K562 (cell line): ENCODE measurements at regions not wholly inside any gene's neighbourhood (a gene's known extent, or its start where the extent isn't known, plus 50 kb on each side); places are given as distances from the start of the nearest gene placed in this dataset.

ENCODE experiments used
- ATAC-seq: fragments of 200-7000 bp; cut with Tn5 transposase; 3 replicates; pipeline ENCODE4 v1.9.1; 2020; ENCODE audit warnings: moderate library complexity
- BruUV-seq: library from RNA; stranded (reverse); fragments of 400-500 nt; replicated peaks from 2 replicates; lab custom pipeline; 2021; lab: Mats Ljungman, UMichigan
- CTCF ChIA-PET: fragments of 300-600 bp; formaldehyde crosslinking; extraction: SDS; loops from one replicate; lab custom pipeline; 2021; ENCODE audit warnings: low intra/inter-chr PET ratio; lab: Yijun Ruan, JAX
- POLR2A ChIA-PET: fragments of 300-600, 350-650 bp; sonication (Branson Sonifier 250); formaldehyde crosslinking; extraction: SDS; loops from one replicate; lab custom pipeline; 2021; ENCODE audit warnings: antibody characterized with exemption, inconsistent platforms; lab: Yijun Ruan, JAX
- DNase-seq, 4 experiments: peaks; one replicate each; pipeline versions ENCODE4 v3.0.0 to v3.0.0-alpha.2; 2011 to 2018; ENCODE audit warnings: low spot score in 3 of 4, mixed read lengths in 3 of 4; ENCODE audit errors: extremely low read depth in 1 of 4
- FAIRE-seq: peaks from 2 replicates; lab custom pipeline; 2011; peaks lifted over from hg19 to GRCh38; lab: Jason Lieb, UNC
- H2AFZ ChIP-seq: 2 replicates; pipeline ENCODE4 v1.6.0; 2011; ENCODE audit warnings: low read depth, low read length, control low read depth, inconsistent platforms
- H3K27ac ChIP-seq: fragments of 200-600 bp; 3 replicates; pipeline ENCODE4 v1.8.0; 2011; ENCODE audit warnings: low read depth, mild to moderate bottlenecking, control low read depth, inconsistent platforms, low read length, moderate library complexity, mixed read lengths; ENCODE audit errors: extremely low read depth
- H3K27me3 ChIP-seq, 2 experiments: fragments of 300-600 bp in 1 of 2; 2 replicates in 1 of 2; 3 replicates in 1 of 2; pipeline versions ENCODE4 v1.6.0 to v1.8.0; 2011; ENCODE audit warnings: inconsistent platforms in 2 of 2, low read length in 2 of 2, mild to moderate bottlenecking in 1 of 2, mixed read lengths in 1 of 2, moderate library complexity in 1 of 2; ENCODE audit not compliant: control insufficient read depth in 2 of 2, insufficient read depth in 2 of 2
- H3K36me3 ChIP-seq: fragments of 300-600 bp; 3 replicates; pipeline ENCODE4 v1.8.0; 2011; ENCODE audit warnings: mild to moderate bottlenecking, low read length, inconsistent platforms; ENCODE audit not compliant: control insufficient read depth, insufficient read depth
- H3K4me1 ChIP-seq, 2 experiments: fragments of 200-600 bp in 1 of 2; replicated peaks in 1 of 2; 2 replicates in 1 of 2; 3 replicates in 1 of 2; pipeline versions ENCODE4 v1.5.1 to v1.8.0; 2011; ENCODE audit warnings: inconsistent platforms in 2 of 2, low read length in 2 of 2, mild to moderate bottlenecking in 1 of 2, mixed read lengths in 1 of 2, moderate library complexity in 1 of 2; ENCODE audit not compliant: control insufficient read depth in 2 of 2, insufficient read depth in 2 of 2
- H3K4me2 ChIP-seq: 2 replicates; pipeline ENCODE4 v1.6.1; 2011; ENCODE audit warnings: low read length, control low read depth, inconsistent platforms, mixed read lengths; ENCODE audit not compliant: insufficient read depth
- H3K4me3 ChIP-seq: fragments of 200-600 bp; sonication (generic), shearing (Covaris generic); 2 replicates; pipeline ENCODE4 v1.5.1; 2016; ENCODE audit warnings: control low read depth, inconsistent platforms
- H3K79me2 ChIP-seq: fragments of 200-600 bp; 3 replicates; pipeline ENCODE4 v1.8.0; 2011; ENCODE audit warnings: low read length, inconsistent platforms; ENCODE audit not compliant: control insufficient read depth, insufficient read depth
- H3K9ac ChIP-seq, 2 experiments: 2 replicates each; pipeline versions ENCODE4 v1.6.0 to v1.6.1; 2011; ENCODE audit warnings: low read depth in 2 of 2, low read length in 2 of 2, control low read depth in 1 of 2, inconsistent platforms in 1 of 2, mild to moderate bottlenecking in 1 of 2, mixed read lengths in 1 of 2; ENCODE audit not compliant: insufficient read depth in 1 of 2
- H3K9me1 ChIP-seq: one replicate; pipeline ENCODE4 v1.6.0; 2011; ENCODE audit warnings: inconsistent platforms, mild to moderate bottlenecking, low read length, moderate library complexity; ENCODE audit not compliant: control insufficient read depth, insufficient read depth
- H3K9me3 ChIP-seq: replicated peaks from 2 replicates; pipeline ENCODE4 v1.5.1; 2011; ENCODE audit warnings: low read depth, low read length, inconsistent platforms; ENCODE audit not compliant: control insufficient read depth, insufficient read depth
- H4K20me1 ChIP-seq: replicated peaks from 2 replicates; pipeline ENCODE4 v1.6.1; 2011; ENCODE audit warnings: low read length, inconsistent platforms, mixed read lengths; ENCODE audit not compliant: control insufficient read depth, insufficient read depth
- CEBPB ChIP-seq: fragments of 450-650 bp; IDR thresholded peaks from 2 replicates; pipeline ENCODE4 v1.6.1; 2016; ENCODE audit warnings: missing genetic modification characterization, missing compliant biosample characterization
- CEBPG ChIP-seq, 3 experiments: fragments of 200-800 bp in 1 of 3; sonication (Bioruptor generic) in 1 of 3; sonication (generic) in 1 of 3; formaldehyde crosslinking in 1 of 3; IDR thresholded peaks in 2 of 3; conservative IDR thresholded peaks in 1 of 3; 2 replicates each; pipeline versions ENCODE4 v1.6.1 to v1.8.0; 2016 to 2022; ENCODE audit warnings: missing compliant biosample characterization in 2 of 3, missing genetic modification characterization in 2 of 3, mild to moderate bottlenecking in 1 of 3, missing genetic modification reagents in 1 of 3
- ELF2 ChIP-seq: fragments of 250-450 bp; sonication (Bioruptor Pico); IDR thresholded peaks from 2 replicates; pipeline ENCODE4 v1.5.0; 2021; ENCODE audit warnings: mild to moderate bottlenecking
- HIVEP1 ChIP-seq: fragments of 250-450 bp; sonication (Bioruptor Pico); IDR thresholded peaks from 2 replicates; pipeline ENCODE4 v1.4.0; 2020; ENCODE audit warnings: mild to moderate bottlenecking
- HNRNPK ChIP-seq: fragments of 200-400 bp; formaldehyde crosslinking; IDR thresholded peaks from one replicate; pipeline ENCODE4 v1.6.1; 2018; ENCODE audit warnings: mild to moderate bottlenecking, low read depth, low read length; ENCODE audit not compliant: poor library complexity, severe bottlenecking
- HOXB6 ChIP-seq: fragments of 250-450 bp; sonication (Bioruptor Pico); IDR thresholded peaks from 2 replicates; pipeline ENCODE4 v1.5.1; 2022; ENCODE audit warnings: mild to moderate bottlenecking, borderline replicate concordance
- NFE2 ChIP-seq: IDR thresholded peaks from 2 replicates; pipeline ENCODE4 v1.6.1; 2014; ENCODE audit warnings: antibody characterized with exemption, low read depth
- PTRF ChIP-seq: fragments of 450-650 bp; IDR thresholded peaks from 2 replicates; pipeline ENCODE4 v1.6.1; 2016; ENCODE audit warnings: mild to moderate bottlenecking, missing genetic modification characterization, missing compliant biosample characterization
- RCOR1 ChIP-seq, 2 experiments: IDR thresholded peaks; 2 replicates each; pipeline ENCODE4 v1.6.1; 2012; ENCODE audit warnings: low read depth in 2 of 2, low read length in 2 of 2, borderline replicate concordance in 1 of 2, improper control_type of control experiment in 1 of 2
- SIX5 ChIP-seq, 2 experiments: IDR thresholded peaks; 2 replicates each; pipeline ENCODE4 v1.6.1; 2011; ENCODE audit warnings: low read length in 2 of 2, borderline replicate concordance in 1 of 2, low read depth in 1 of 2, mild to moderate bottlenecking in 1 of 2, moderate library complexity in 1 of 2; ENCODE audit not compliant: insufficient read depth in 1 of 2
- TGIF2 ChIP-seq: sonication (generic); formaldehyde crosslinking; IDR thresholded peaks from 2 replicates; pipeline ENCODE4 v1.8.1; 2022; ENCODE audit warnings: mild to moderate bottlenecking, missing genetic modification reagents, moderate library complexity
- ZBTB7A ChIP-seq: IDR thresholded peaks from 2 replicates; pipeline ENCODE4 v1.6.1; 2011; ENCODE audit warnings: low read depth, mild to moderate bottlenecking, low read length, moderate library complexity, borderline replicate concordance; ENCODE audit not compliant: control insufficient read depth
- WGBS: fragments of 100-300 bp; shearing (Covaris generic); methylation state at CpG from one replicate; pipeline ENCODE4 v1.1.6; 2016; ENCODE audit warnings: low coverage, mixed read lengths; ENCODE audit not compliant: insufficient coverage; ENCODE audit errors: missing lambda C conversion rate; 5-methylcytosine and 5-hydroxymethylcytosine counted together
- in situ Hi-C: fragments of 300-500 bp; cut with MboI; formaldehyde crosslinking; loops from 4 replicates; pipeline ENCODE4 v1.15.0; 2018; ENCODE audit warnings: inconsistent platforms, mixed read lengths
- intact Hi-C: fragments of 100-400 bp; cut with micrococcal nuclease; formaldehyde crosslinking; loops from 2 replicates; pipeline ENCODE4 v1.14.2; 2022
- TF ChIP-seq, protein P1 (sequence below): fragments of 450-650 bp; conservative IDR thresholded peaks from 2 replicates; pipeline ENCODE4 v1.6.1; 2016; ENCODE audit warnings: missing genetic modification characterization, low read depth, mild to moderate bottlenecking, missing compliant biosample characterization, moderate library complexity

DNA sequence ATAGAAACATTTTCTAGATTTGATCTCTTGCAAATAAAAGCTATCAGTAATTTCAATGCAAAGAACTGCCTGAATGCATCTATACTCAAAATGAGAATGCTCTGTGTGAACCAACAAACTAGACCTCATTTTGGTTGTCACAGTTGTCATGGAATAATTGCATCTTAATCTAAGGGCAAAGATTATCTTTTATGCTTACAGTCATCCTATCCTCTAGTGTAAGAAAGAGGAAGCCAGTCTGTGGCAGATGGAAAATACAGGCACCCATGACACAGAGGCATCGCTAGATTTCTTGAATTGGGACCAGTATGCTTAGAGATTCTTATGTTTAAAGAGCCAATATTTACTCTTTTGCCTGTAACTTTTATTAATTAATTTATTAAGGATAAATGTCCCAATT lies 95.0 kb downstream of the MACIR start (continued):
- TF ChIP-seq, protein P1, sequence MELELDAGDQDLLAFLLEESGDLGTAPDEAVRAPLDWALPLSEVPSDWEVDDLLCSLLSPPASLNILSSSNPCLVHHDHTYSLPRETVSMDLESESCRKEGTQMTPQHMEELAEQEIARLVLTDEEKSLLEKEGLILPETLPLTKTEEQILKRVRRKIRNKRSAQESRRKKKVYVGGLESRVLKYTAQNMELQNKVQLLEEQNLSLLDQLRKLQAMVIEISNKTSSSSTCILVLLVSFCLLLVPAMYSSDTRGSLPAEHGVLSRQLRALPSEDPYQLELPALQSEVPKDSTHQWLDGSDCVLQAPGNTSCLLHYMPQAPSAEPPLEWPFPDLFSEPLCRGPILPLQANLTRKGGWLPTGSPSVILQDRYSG, result no peak
- no peak for TF ChIP-seq SIX5 (IDR thresholded peaks at IDR 0.05; ENCODE audit: borderline replicate concordance in 1 of 2, insufficient read depth in 1 of 2, low read depth in 1 of 2, low read length in 2 of 2)

GRCh38 chr5:103347716-103348423 lies 89.3 kb downstream of the MACIR start:
- no peaks in the 10 kb centered on the region for H3K9me1 ChIP-seq
- no peaks in the 10 kb centered on the region for H3K27me3 ChIP-seq
- no peaks in the 10 kb centered on the region for H3K79me2 ChIP-seq
- FAIRE-seq, result no peak
- H3K4me3 ChIP-seq, result no peak overlapping the region
- DNase-seq, result no peak
- H2AFZ ChIP-seq, result no peak overlapping the region
- BruUV-seq, result no TSS peak
- no peaks in the 10 kb centered on the region for H4K20me1 ChIP-seq
- H3K36me3 ChIP-seq, result no peaks in the 10 kb centered on the region
- CTCF ChIA-PET, result no interaction called here
- 0% methylated on average over 4 of the region's 4 CpGs for WGBS
- H3K9me3 ChIP-seq, result no peaks in the 10 kb centered on the region
- H3K4me2 ChIP-seq, result no peak overlapping the region
- no peak overlapping the region for H3K9ac ChIP-seq
- TF ChIP-seq HNRNPK (no peak), CEBPB (0 out of 2 replicates have a peak, but pooled peaks have one; percentile 25), TGIF2 (CRISPR knock-in tag) (no peak), NFE2 (no peak), PTRF (tag) (no peak), RCOR1 (IDR thresholded peaks at IDR 0.05; ENCODE audit: borderline replicate concordance in 1 of 2, low read depth in 2 of 2, low read length in 2 of 2) (no peak), HIVEP1 (CRISPR knock-in tag) (no peak), ZBTB7A (no peak), HOXB6 (CRISPR knock-in tag) (no peak), ELF2 (CRISPR knock-in tag) (no peak), CEBPG (CRISPR knock-in tag; IDR thresholded peaks at IDR 0.05) (no peak), CEBPG (tag; conservative IDR thresholded peaks at IDR 0.05 in 1 of 2, IDR thresholded peaks at IDR 0.05 in 1 of 2) (0 out of 4 replicates have a peak, but pooled peaks of 1 of the 2 experiments have one; percentile 7)
- intact Hi-C loops (no loop called here), in situ Hi-C loops (no loop called here)
- no peaks in the 10 kb centered on the region for H3K4me1 ChIP-seq
- no peak overlapping the region for H3K27ac ChIP-seq
- no peak for ATAC-seq
- POLR2A ChIA-PET, result no interaction called here
